Dendritic cell treated with granulocyte-macrophage colony-stimulating factor and Interleukin-4, amounts not matched to agents 40 ng/mL and 50 ng/mL, for 4 days (primary cell): ENCODE measurements at regions not wholly inside any gene's neighbourhood (a gene's known extent, or its start where the extent isn't known, plus 50 kb on each side); places are given as distances from the start of the nearest gene placed in this dataset.
"Not testable (repeated sequence)": the region's sequence is repeated elsewhere in the genome, so short reads cannot be mapped to it uniquely, and the experiment has no call there.

Source experiments
- H3K27ac Mint-ChIP-seq: one replicate; pipeline ENCODE4 v1.8.0; 2022; ENCODE audit warnings: mild to moderate bottlenecking, mixed read lengths
- H3K27me3 Mint-ChIP-seq: one replicate; pipeline ENCODE4 v1.8.0; 2022; ENCODE audit warnings: mild to moderate bottlenecking, mixed read lengths
- H3K36me3 Mint-ChIP-seq: one replicate; pipeline ENCODE4 v1.8.0; 2022; ENCODE audit warnings: low read depth, mixed read lengths
- H3K4me1 Mint-ChIP-seq: one replicate; pipeline ENCODE4 v1.8.0; 2022; ENCODE audit warnings: low read depth, mixed read lengths
- H3K4me3 Mint-ChIP-seq: one replicate; pipeline ENCODE4 v1.8.0; 2022; ENCODE audit warnings: mild to moderate bottlenecking, moderate library complexity, mixed read lengths
- H3K9me3 Mint-ChIP-seq: one replicate; pipeline ENCODE4 v1.8.0; 2022; ENCODE audit warnings: mixed read lengths
- intact Hi-C: fragments of 100-400 bp; cut with micrococcal nuclease; formaldehyde crosslinking; loops from one replicate; pipeline ENCODE4 v1.15.0; 2022

DNA sequence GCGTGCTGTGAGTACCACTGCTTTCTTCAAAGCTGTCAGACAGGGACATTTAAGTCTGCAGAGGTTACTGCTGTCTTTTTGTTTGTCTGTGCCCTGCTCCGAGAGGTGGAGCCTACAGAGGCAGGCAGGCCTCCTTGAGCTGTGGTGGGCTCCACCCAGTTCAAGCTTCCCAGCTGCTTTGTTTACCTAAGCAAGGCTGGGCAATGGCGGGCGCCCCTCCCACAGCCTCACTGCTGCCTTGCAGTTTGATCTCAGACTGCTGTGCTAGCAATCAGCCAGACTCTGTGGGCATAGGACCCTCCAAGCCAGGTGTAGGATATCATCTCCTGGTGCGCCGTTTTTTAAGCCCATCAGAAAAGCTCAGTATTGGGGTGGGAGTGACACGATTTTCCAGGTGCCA, 374.5 kb downstream of the TFAP2B start:
- H3K4me1 Mint-ChIP-seq, H3K36me3 Mint-ChIP-seq, H3K9me3 Mint-ChIP-seq, intact Hi-C loops, H3K27ac Mint-ChIP-seq, H3K4me3 Mint-ChIP-seq, H3K27me3 Mint-ChIP-seq: not testable (repeated sequence)

- Mint-ChIP-seq H3K36me3 (no peaks in the 10 kb centered on the region), H3K27me3 (peaks cover 6% of the 10 kb centered on the region), H3K9me3 (no peaks in the 10 kb centered on the region), H3K4me3 (no peak overlapping the region), H3K4me1 (no peaks in the 10 kb centered on the region), H3K27ac (no peak overlapping the region)
- intact Hi-C loops: no loop called here
Measured at GRCh38 chr6:51199105-51199552, 380.5 kb downstream of the TFAP2B start.

DNA sequence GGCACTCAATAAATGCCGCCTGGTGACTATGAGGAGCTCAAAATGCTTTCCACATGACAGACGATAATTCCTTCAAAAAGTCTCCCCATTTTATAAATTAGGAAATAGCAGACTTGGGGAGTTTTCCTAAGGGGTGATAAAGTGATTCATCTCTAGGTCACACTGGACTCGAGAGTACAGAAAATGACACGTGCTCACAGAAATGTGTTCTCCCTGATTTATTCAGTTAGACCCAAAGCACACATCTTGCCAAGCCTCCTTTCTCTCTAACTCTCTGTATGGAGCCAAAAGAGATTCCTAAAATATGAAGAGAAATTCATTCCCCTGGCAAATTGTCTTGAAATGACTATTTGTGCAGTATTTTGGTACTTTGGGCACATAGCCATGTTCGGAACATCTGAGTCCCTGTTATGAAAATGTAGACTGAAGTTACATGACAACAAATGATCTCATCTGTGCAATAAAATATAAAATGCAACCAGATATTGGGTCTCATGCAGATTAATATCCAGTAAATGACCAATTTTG, 381.1 kb downstream of the TFAP2B start:
- H3K36me3 Mint-ChIP-seq: no peaks in the 10 kb centered on the region
- no peak overlapping the region for H3K4me3 Mint-ChIP-seq
- H3K4me1 Mint-ChIP-seq: no peaks in the 10 kb centered on the region
- H3K9me3 Mint-ChIP-seq: no peaks in the 10 kb centered on the region
- H3K27me3 Mint-ChIP-seq: peaks cover 6% of the 10 kb centered on the region
- intact Hi-C loops: no loop called here
- no peak overlapping the region for H3K27ac Mint-ChIP-seq

DNA sequence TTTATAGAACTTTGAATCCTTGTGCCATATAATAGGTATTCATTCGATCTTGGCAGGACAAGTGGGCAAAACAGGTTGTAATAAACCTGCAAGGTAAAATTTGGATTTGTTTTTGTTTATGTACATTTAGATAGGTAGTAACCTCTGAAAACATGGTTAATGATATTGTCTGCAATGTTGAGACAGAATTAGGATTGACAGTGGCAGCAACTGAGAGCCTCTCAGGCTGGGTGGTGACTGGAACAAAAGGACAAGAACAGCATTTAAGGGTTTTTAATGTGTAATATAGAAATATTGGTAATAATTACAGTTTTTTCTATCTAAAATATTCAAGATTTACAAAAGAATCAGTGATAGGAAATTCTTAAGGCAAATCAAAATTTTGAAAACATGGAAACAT, 382.0 kb downstream of the TFAP2B start:
- H3K27me3 Mint-ChIP-seq: peaks cover 6% of the 10 kb centered on the region
- no peaks in the 10 kb centered on the region for H3K9me3 Mint-ChIP-seq
- H3K27ac Mint-ChIP-seq: no peak overlapping the region
- no peaks in the 10 kb centered on the region for H3K36me3 Mint-ChIP-seq
- H3K4me3 Mint-ChIP-seq: no peak overlapping the region
- intact Hi-C loops: no loop called here
- H3K4me1 Mint-ChIP-seq: no peaks in the 10 kb centered on the region

GRCh38 chr6:51202653-51203052, 384.0 kb downstream of the TFAP2B start:
- H3K4me3 Mint-ChIP-seq, H3K9me3 Mint-ChIP-seq, H3K4me1 Mint-ChIP-seq, H3K27ac Mint-ChIP-seq, intact Hi-C loops, H3K27me3 Mint-ChIP-seq, H3K36me3 Mint-ChIP-seq: not testable (repeated sequence)

- Mint-ChIP-seq H3K4me1 (no peaks in the 10 kb centered on the region), H3K27ac (no peak overlapping the region), H3K4me3 (no peak overlapping the region), H3K9me3 (no peaks in the 10 kb centered on the region), H3K27me3 (peaks cover 9% of the 10 kb centered on the region), H3K36me3 (no peaks in the 10 kb centered on the region)
- intact Hi-C loops: no loop called here
Measured at GRCh38 chr6:51203504-51203903, 384.8 kb downstream of the TFAP2B start.

GRCh38 chr6:51206686-51207085, 388.0 kb downstream of the TFAP2B start:
- intact Hi-C loops, H3K4me3 Mint-ChIP-seq: not testable (repeated sequence)

GRCh38 chr6:51209651-51210050, 391.0 kb downstream of the TFAP2B start:
- Mint-ChIP-seq H3K4me1 (peaks cover 11% of the 10 kb centered on the region), H3K9me3 (no peaks in the 10 kb centered on the region), H3K36me3 (no peaks in the 10 kb centered on the region), H3K27ac (no peak overlapping the region), H3K27me3 (peaks cover 16% of the 10 kb centered on the region), H3K4me3 (no peak overlapping the region)
- intact Hi-C loops: no loop called here

More at GRCh38 chr6:51206686-51207085, 388.0 kb downstream of the TFAP2B start:
- H3K9me3 Mint-ChIP-seq, H3K27me3 Mint-ChIP-seq, H3K4me1 Mint-ChIP-seq, H3K36me3 Mint-ChIP-seq, H3K27ac Mint-ChIP-seq: not testable (repeated sequence)

GRCh38 chr6:51213811-51214210, 395.1 kb downstream of the TFAP2B start:
- intact Hi-C loops: no loop called here
- H3K9me3 Mint-ChIP-seq: no peaks in the 10 kb centered on the region
- H3K4me1 Mint-ChIP-seq: peaks cover 11% of the 10 kb centered on the region
- no peak overlapping the region for H3K27ac Mint-ChIP-seq
- H3K36me3 Mint-ChIP-seq: no peaks in the 10 kb centered on the region
- peak overlapping the region; percentile 58 for H3K4me3 Mint-ChIP-seq
- peaks cover 22% of the 10 kb centered on the region for H3K27me3 Mint-ChIP-seq

DNA sequence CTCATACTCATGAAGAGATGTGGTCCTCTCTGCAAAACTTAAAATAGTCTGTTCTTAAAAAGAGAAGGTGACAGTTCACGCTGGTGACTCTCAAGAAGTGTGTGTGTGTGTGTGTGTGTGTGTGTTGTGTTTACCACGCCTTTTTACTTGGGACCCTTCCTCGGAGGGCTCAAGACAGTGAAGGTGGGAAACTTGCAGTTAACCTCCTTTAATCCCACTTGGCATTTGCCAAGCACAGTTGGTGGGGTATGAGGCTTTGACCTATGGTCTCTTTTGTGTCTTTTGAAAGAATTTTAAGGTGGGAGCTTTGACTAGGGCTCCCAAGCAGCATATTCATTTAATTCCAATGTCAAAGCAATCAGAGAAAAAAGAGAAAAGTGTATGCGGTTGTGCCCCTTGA, 395.8 kb downstream of the TFAP2B start:
- intact Hi-C loops: no loop called here
- Mint-ChIP-seq H3K4me3 (no peak overlapping the region), H3K4me1 (peaks cover 11% of the 10 kb centered on the region), H3K27ac (no peak overlapping the region), H3K36me3 (no peaks in the 10 kb centered on the region), H3K27me3 (peaks cover 22% of the 10 kb centered on the region), H3K9me3 (no peaks in the 10 kb centered on the region)

DNA sequence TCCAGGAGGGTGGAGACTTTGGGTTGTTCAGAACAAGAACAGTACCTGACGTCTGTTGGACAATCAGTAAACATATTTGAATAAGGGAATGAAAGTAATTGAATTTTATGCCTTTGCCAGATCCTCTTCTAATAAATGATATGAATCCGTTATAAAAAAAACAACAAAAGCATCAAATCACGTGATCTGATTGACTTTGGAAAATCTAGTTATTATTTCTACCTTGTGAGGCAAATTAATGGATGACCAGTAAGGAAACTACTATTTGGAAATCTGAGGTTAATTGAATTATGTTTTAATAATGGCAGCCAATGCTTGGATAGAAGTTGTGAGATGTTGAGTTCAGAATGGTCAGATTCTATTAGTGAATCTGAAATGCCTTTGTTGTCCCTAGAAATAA, 399.5 kb downstream of the TFAP2B start:
- Mint-ChIP-seq H3K36me3 (no peaks in the 10 kb centered on the region), H3K4me3 (no peak overlapping the region), H3K9me3 (no peaks in the 10 kb centered on the region), H3K27me3 (peaks cover 23% of the 10 kb centered on the region), H3K27ac (no peak overlapping the region), H3K4me1 (peaks cover 11% of the 10 kb centered on the region)
- intact Hi-C loops: no loop called here

GRCh38 chr6:51224580-51225240, 406.0 kb downstream of the TFAP2B start:
- H3K27ac Mint-ChIP-seq, H3K4me3 Mint-ChIP-seq, H3K9me3 Mint-ChIP-seq, H3K4me1 Mint-ChIP-seq, H3K27me3 Mint-ChIP-seq, H3K36me3 Mint-ChIP-seq, intact Hi-C loops: not testable (repeated sequence)

- no peak overlapping the region for H3K27ac Mint-ChIP-seq
- intact Hi-C loops: no loop called here
Measured at GRCh38 chr6:51241376-51241775, 422.7 kb downstream of the TFAP2B start.

GRCh38 chr6:51249798-51250197, 431.1 kb downstream of the TFAP2B start:
- no peaks in the 10 kb centered on the region for H3K9me3 Mint-ChIP-seq
- intact Hi-C loops: loop anchor here (5.0 kb wide), 1 partner anchor 508 kb away; no protein-coding TSS in a partner anchor
- H3K4me1 Mint-ChIP-seq: peaks cover 5% of the 10 kb centered on the region
- H3K36me3 Mint-ChIP-seq: no peaks in the 10 kb centered on the region
- H3K27me3 Mint-ChIP-seq: no peaks in the 10 kb centered on the region
- no peak overlapping the region for H3K27ac Mint-ChIP-seq
- H3K4me3 Mint-ChIP-seq: no peak overlapping the region

More at GRCh38 chr6:51241376-51241775, 422.7 kb downstream of the TFAP2B start:
- Mint-ChIP-seq H3K4me1 (no peaks in the 10 kb centered on the region), H3K4me3 (no peak overlapping the region), H3K36me3 (no peaks in the 10 kb centered on the region), H3K9me3 (no peaks in the 10 kb centered on the region), H3K27me3 (peaks cover 10% of the 10 kb centered on the region)

DNA sequence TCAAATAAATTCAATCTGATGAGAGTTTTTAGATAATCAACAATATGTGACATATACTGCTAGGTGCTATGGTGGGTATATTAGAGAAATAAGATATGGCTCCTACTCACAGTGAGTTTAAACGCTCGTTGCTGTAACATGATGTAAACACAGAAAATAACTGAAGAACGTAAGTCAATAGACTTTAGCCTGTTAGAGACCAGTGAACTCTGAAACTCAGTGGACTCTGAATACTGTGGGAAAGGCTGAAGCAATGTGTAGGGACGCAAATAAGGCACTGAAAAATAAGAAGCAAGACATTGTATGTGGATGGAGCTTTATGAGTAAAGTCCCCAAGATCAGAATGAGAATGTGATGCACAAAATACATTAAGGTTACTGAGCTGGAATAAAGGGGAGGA, 431.6 kb downstream of the TFAP2B start:
- H3K9me3 Mint-ChIP-seq: no peaks in the 10 kb centered on the region
- intact Hi-C loops: no loop called here
- no peak overlapping the region for H3K27ac Mint-ChIP-seq
- peaks cover 5% of the 10 kb centered on the region for H3K4me1 Mint-ChIP-seq
- H3K4me3 Mint-ChIP-seq: no peak overlapping the region
- H3K36me3 Mint-ChIP-seq: no peaks in the 10 kb centered on the region
- no peaks in the 10 kb centered on the region for H3K27me3 Mint-ChIP-seq
